ENCODE measurements at regions not wholly inside any gene's neighbourhood (a gene's known extent, or its start where the extent isn't known, plus 50 kb on each side); places are given as distances from the start of the nearest gene placed in this dataset.

DNA sequence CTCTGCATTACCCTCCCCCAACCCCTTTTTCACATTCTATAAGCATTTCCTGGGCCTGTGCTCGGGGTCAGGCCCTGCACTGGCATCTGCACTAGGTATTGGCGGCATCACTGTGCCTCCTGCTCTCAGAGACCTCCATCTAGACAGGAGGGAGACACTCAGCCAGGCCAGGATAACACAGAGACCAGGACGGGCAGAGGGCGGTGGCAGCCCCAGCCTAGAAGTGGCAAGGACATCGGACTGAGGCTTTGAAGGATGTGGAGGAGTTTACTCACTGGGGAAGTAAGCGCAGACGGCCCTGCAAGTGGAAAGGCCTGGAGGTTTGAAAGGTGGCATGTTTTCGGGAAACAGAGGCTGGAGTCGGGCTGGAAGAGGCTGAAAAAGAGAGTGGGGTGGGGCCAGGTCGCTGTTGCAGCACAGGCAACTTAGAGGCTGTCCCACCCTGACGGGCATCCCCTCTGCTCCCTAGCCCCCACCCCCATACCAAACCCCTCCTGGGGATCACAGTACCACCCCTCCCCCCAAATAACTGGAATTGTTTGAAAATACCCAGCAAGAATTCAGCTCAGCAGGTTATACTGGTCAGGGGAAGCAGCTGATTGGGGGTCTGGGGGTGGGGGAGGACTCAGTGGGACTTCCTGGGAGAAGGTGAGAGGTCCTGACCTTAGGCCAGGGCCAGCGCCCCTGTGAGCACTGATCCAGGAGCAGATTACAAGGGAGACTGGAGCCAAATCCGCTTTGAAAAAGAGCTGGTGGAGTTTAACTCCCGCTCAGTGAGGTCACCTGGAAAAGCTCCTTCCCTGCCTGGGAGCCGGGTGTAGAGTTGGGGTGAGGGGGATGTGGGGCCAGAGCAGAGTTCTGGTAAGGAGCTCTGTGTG is 121.8 kb upstream of the WNT4 start:
- no peak for DNase-seq (ENCODE audit: low spot score)

DNA sequence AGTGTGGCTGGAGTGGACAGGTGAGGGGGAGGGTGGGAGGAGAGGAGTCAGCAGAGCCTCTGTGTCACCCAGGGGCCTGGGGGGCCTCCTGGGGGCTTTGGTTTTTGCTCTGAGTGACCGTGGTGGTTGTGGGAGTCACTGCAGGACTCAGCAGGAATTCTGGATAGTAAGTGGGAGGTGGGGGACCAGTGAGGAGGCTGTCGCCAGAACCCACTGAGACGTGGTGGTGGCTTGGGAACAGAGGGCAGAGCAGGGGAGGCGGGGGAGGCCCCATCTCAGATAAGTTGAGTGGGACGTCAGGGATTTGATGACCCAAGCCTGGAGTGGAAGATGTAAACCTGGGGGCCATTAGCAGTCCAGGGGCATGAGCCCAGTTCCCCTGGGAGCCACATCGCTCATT is 123.2 kb upstream of the WNT4 start:
- DNase-seq (ENCODE audit: low spot score) = no peak

DNA sequence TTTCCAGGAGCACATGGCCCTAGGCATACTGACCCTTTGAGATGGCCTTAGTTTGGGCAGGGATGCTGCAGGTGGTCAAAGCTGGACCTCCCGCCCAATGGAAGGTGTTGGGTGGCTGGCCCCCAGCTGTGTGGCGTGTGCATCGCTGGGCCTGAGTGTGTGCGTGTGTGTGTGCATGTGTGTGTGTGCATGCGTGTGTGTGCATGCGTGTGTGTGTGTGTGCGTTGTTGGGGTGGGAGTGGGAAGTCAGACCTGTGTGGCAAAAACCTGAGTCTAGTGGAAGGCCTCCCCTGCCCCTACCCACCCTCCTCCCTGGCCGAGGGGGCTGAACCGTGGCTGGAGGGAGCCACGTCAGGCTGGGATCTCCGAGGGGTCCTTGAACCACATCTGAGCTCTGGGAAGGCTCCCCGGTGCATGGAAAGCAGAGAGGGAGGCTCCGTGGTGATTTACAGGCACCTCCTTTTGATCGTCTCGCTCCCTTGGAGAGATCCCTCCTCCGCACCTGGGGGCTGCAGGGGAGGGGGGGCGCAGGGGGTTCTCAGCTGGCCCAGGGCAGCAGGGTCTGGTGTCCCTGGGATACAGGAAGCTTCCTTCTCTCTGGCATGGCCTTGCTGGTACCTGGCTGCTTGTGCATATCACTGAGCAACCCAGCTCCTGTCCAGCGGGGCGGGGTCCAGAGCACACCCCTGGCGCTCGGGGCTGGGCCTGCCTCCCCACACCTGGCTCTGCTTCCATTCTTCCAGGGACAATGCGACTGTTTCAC is 124.7 kb upstream of the WNT4 start:
- no peak for DNase-seq (ENCODE audit: low spot score)

DNA sequence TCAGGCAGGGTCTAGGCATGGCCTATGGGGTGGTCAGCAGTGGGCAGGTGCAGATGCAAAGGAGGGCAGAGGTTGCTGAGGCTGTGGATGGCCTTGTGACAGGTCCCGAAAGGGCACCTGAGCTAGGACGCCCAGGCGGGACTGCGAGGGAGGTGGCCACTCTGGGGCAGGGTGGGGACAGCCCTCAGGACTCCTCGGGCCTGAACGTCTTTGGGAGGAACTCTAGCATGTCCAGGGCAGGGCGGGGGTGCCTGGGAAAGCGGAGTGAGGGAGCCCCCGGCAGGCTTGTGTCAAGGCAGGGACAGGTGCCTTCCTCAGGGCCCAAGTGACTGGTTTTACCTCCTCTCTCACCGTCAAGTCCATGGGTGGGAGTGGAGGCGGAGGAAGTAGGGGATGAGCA is 125.4 kb upstream of the WNT4 start:
- DNase-seq (ENCODE audit: low spot score) = no peak

DNA sequence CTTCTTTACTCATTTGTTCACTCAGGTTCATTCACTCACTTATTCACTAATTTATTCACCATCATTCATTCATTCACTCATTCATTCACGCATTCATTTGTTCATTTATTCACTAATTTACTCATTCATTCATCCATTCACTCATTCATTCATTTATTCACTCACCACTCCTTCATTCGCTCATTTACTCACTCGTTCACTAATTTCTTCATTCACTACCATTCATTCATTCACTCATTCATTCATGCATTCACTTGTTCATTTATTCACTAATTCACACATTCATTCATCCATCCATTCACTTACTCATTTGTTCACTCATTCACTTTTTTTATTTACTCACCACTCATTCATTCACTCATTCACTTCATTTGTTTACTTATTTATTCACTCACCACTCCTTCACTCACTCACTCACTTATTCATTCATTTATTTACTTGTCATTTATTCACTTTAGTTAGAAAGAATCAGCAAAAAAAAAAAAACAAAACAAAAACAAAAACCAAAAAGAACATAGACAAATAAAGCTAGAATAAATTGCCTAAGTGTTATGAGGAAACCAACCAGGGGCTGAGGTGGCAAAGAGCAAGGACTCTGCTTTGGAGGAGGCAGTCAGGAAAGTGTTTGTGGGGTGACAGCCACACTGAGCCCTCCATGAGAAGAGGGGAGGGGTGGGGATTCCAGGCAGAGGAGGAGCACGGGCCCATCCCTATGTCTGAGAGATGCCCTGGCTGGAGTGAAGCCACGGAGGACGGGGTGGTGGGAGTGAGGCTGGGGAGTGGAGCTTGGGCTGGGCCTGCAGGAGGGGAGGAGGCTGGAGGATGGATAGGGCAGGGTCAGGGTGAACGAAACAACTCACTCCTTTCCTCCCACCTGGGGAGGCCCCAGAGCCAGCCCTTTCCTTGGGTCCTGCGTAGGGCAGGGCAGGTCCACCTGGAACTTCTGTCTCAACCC is 129.2 kb upstream of the WNT4 start:
- no peak for DNase-seq (ENCODE audit: low spot score)

DNA sequence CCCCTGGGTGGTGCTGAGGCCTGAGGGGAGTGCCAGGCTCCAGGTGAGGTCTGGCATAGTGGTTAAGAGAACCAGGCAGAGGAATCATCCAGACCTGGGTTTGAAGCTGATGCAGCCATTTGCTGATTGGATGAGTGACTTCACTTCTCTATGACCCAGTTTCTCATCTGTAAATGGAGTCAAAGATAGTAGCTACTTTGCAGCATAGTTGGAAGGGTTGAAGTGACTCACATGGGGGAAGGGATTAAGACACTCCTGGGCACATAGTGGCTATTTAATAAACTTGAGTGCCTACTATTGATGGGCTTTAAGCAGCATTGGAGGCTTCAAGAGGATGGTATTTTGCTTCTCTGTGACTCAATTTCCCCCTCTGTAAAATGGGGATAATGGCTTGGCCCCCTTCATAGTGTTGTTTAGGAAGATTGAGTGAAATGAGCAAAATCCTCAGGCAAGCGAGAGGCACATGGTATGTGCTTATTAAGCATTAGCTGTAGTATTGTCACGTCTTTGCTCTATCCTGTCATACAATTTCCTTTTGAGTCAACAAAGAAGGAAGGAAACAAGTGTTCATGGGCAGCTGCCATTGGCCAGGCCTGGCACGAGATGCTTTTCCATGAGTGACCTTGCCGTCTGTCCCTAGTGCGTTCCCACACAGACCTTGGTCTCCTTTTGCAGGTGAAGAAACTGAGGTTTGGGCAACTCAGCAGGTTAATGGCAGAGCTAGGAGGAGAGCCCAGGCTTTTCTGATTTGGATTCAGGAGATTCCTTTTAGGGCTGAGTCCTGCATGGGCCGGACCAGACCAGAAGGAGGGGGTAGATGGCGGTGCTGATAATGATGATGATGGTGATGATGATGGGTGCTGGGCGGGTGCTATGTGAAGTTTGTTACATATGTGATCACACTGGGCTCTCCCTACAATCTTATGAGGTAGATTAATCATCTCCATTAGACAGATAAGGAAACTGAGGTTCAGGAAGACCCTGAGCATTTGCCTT is 131.1 kb upstream of the WNT4 start:
- DNase-seq (ENCODE audit: low spot score) = no peak

DNA sequence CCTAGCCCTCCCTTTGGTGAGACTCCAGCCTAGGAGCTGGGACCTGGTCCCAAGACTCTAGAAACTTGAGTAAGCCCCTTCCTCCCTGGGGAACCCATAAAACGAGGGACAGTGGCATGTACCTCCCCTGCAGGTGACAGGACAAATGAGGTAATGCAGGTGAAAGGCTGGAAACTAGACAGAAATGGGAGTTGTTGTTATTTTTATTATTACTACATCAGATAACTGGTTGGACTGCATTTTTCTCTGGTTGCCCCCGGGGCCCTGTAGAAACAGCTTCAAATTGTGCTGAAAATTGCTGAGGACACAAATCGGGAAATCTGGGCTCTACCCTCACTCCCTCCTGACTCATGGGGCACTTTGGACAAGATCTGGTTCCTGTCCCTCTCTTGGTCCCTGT is 132.3 kb upstream of the WNT4 start:
- no peak for DNase-seq (ENCODE audit: low spot score)

DNA sequence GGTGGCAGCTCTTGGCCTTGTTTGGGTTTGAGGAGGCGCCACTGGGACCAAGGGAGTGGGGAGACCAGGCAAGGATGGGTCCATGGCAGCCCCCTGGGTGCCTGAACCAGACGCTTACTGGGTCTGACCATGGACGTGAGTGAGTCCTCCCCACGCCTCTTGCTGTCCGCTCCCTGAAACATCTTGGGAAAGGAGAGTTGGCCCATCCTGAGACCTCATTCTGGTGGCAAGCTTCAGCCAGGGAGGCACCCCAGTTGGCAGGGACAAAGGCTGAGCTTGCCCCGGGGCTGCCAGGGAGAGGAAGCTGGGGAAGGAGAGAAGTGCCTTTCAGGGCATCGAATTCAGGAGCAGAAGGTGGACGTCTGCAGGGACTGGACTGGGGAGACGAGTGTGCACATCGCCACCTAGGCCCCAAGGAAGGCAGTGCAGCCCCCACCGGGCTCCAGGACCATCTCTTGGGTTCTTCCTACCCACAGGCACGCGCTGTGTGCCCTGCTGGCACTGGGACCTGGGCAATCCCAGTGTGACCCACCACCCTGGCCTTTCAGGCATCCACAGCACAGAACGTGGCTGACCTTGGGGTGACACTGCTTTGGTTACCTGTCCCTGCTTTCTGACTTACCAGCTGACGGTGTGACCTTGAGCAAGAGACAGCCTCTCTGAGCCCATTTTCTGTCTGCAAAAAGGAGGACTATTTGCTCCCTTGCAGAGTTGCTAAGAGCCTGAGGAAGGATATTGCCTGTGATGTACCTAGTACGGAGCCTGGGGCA is 132.9 kb upstream of the WNT4 start:
- DNase-seq (ENCODE audit: low spot score) = peak; percentile 3

DNA sequence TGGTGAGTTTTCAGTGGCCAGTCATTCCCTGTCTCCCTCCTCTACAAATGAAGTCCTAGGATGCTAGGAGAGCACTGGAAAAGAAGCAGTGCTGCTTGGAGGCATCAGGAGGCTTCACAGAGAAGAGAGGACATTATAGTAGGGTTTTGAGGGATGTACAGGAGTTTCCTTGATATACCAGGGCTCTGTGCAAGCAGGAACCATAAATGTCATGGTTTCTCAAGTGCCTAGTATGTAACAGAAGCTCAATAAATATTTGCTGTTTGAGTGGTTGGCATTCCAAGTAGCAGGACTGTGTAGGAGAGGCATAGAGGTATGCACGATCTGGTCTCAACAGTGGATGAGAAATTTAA is 133.5 kb upstream of the WNT4 start:
- no peak for DNase-seq (ENCODE audit: low spot score)

DNA sequence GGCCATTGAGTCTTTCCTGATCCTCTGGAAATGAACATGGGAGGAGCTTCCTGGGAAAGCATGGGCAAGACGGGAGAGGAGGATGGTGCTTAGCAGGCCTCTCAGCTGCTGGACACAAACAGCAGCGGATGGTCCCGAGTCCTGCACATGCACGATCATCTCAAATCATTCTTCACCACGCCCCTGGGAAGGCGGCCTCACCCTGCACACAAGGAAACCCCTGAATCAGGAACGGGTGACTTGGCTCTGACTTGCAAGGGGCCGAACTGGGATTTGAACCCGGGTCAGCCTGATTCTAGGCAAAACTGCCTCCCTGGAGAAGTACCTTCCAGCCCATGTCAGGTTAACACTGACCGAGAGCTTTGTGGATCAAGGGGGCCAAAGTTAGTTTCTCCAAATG is 134.8 kb upstream of the WNT4 start:
- DNase-seq (ENCODE audit: low spot score) = no peak

DNA sequence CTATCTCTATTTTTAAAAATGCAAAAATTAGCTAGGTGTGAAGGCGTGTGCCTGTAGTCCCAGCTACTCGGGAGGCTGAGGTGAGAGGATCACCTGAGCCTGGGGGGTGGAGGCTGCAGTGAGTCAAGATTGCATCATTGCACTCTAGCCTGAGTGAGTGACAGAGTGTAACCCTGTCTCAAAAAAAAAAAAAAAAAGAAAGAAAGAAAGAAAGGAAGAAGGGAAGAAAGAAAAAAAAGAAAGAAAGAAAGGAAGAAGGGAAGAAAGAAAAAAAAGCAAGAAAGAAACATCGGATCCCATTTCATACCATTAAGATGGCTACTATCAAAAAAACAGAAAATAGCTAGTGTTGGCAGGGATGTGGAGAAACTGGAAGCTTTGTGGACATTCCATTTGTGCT is 136.8 kb upstream of the WNT4 start:
- DNase-seq (ENCODE audit: low spot score) = no peak

DNA sequence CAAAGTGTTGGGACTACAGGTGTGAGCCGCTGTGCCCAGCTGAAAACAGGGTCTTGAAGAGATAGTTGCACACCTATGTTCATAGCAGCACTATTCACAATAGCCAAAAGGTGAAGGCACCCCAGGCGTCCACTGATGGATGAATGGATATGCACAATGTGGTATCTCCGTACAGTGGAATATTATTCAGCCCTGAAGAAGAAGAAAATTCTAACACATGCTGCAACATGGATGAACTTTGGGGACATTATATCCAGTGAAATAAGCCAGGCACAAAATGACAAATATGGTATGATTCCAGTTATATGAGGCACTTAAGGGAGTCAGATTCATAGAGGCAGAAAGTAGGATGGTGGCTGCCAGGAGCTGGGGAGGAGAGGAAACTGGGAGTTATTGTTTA is 137.6 kb upstream of the WNT4 start:
- DNase-seq (ENCODE audit: low spot score) = no peak

DNA sequence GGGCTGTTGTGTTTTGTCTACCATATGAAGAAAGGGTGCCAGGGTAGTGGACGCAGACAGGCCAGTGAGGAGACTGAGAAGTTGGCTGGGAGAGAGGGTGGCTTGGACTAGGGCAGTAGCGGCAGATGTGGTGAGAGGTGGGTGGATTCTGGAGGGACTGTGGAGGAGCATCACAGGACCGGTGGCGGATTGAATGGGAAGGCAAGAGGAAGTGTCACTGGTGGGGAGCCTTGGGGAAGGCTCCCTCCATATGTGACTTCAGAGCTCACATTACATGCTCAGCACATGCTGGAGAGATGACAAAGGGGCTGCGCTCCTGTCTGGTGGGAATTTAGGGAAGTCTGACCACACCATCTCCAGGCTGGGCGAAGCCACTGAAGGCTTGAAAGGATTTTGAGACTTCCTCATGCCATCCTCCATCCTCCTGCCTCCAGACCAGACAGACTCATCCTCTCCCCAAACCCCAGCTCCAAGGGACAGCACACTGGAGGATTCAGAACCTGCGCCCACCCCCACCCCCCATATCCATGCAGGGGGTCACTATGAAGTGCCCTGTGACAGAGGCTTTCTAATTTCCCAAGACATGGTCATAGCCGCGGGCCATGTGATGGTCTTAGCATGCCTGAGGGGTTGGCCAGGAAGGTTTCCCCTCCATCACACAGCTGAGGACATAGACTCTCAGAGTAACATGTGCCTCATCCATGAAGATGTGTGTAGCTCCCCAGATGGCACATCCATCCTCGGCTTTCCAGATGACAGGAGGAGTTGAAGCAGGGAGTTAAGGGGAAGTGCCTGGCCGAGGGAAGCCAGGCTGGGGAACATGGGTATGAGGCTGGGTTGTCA is 138.8 kb upstream of the WNT4 start:
- no peak for DNase-seq (ENCODE audit: low spot score)

DNA sequence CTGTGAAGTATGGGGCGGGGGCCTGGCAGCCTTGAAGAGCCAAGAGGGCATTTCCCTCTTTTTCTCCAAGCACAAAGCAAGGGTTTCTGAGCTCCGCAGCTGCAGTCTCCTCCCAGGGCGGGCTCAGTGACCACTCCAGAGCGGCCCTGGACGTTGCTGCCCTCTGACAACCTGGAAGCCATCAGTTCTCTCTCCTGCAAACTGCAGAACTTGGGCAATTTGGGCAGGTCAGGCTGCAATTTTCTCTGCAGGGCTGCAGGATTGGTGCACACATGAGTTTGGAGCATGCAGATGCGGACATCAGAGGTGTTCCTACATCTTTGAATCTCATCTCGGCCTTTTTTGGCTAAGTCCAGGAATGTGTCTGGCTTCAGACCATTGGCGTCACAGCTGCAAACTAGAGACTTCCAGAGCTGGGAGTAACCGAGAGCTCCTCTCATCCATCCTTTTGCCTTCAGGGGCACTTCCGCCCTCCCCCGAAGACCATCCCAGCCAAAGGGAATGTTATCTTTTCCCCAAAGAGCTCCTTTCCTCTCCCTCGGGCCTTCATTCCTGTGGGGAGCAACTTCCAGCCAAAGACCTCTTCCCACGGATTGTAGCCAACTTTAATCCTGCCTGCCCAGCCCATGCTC is 139.6 kb upstream of the WNT4 start:
- no peak for DNase-seq (ENCODE audit: low spot score)

DNA sequence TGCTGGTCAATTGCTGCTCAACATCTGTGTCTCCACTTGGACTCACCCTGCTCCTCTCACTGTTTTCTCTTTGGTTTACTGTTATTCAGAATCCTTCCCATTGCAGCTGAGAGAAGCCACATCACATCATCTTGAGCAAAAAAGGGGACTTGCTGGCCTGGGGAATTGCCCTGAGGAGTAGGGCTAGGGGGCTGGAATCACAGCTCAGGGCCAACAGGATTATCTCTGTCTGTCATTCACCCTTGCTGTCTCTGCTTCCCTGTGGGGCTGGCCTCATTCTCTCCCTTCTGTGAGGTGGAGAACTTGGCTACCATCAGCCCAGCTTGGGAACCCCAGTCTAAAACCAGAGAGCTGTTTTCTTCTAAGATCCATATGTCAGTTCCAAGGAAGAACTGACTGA is 140.7 kb upstream of the WNT4 start:
- no peak for DNase-seq (ENCODE audit: low spot score)

DNA sequence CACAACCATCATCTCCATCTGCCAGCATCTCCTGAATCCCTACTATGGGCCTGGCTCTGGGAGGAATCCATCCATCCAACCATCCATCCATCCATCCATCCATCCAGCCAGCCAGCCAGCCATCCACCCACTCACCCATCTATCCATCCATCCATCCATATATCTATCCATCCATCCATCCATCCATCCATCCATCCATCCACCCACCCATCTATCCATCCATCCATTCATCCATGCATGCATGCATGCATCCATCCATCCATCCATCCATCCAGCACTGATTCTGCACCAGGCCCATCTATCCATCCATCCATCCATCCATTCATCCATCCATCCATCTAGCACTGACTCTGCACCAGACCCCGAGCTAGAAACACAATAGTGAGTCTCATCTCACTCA is 141.3 kb upstream of the WNT4 start:
- no peak for DNase-seq (ENCODE audit: low spot score)

DNA sequence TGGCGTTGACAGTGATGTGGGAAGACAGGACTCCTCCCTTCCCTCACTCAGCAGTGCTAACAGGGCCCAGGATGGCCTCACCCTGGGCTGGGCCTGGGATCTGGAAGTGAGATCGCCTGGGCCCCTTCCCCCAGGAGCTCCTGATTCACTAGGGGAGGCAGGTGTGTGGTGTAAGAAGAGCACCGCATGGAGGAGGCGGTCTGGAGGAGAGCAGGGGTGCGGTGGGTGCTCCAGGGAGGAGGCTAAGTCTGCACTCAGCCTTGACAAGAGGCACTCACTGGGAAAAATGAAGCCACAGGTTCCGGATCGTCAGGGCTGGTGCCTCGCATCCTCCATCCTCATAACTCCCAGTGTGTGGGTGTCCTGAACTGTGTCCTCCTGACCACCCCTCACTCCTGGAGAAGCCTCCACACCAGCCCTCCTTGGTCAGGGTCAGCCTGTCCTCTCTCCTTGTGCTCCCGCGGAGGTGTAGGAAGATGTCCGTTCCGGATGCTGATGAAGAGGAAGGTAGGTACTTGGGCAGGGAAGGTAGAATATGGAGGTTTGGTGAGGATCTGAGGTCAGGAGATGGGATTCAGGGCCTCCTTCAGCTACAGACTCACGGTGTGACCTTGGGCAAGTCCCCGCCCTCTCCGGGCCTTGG is 142.1 kb upstream of the WNT4 start:
- DNase-seq (ENCODE audit: low spot score) = no peak

DNA sequence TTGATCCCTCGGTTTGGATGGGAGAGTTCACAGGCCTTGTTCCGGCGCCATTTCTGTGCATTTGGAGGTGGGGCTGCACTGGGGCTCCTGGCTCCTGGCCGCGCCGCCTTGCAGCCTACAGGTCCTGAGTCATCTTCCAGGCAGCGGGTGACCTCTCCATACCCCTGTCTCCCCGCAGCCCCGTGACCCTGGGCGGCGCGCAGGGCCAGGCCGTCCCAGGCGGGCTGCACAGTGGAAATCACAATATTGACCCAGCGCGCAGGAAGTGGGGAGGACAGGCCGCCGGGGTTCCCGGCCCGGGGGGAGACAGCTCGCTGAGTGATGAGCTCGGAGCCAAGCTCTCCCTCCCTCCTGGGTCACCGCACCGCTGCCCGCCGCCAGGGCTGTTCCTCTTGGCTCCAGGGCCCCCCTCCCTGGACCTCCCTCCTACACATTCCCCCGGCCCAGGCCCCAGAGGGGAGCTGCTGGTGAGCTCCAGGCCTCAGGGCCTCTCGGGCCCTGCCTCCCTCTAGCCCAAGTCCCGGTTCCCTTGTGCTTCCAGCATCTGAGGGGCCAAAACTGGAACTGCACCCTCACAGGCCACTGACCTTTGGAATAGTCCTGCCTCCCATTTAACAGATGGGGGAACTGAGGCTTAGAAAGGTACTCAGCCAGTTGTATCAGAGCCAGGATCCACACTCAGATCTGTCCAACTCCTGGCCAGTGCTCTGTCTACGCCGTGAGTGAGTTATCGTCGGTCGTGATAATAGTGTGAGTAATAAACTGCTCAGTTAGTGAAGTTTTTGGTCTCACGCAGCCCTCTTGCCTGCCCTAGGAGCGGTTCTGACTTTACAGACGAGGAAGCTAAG is 142.9 kb upstream of the WNT4 start:
- DNase-seq (ENCODE audit: low spot score) = no peak
